ENCODE measurements at regions not wholly inside any gene's neighbourhood (a gene's known extent, or its start where the extent isn't known, plus 50 kb on each side); places are given as distances from the start of the nearest gene placed in this dataset.

DNA sequence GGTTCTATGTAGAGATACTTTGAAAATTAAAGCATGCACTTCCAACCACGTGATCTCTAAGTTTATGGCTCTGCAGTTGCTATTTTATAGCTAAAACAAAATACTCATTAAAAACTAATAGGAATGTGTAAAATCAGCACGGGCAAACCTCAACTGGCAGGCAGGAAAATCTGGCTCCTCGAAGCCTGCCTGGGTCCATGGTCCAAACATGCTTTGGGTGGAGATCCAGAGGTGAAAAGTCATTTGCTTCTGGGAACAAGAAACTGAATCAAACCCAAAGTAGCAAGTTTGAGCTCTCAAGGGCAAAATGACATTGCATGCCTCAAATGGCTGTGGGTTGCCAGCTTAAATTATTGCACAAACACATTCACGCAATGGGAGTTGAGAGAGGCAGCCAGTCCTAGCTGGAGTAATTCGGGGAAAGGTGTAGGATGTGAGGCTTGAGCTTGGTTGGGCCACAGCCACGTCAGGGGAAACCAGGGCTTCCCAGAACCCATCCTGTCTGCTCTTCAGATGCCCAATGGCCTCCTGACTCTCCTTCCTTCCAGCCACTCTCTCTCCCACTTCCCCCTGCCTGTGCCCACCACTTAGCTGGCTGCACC is 75.2 kb upstream of the LCLAT1 start:
- peak in 1 of 2 experiments; percentile 49 for DNase-seq

DNA sequence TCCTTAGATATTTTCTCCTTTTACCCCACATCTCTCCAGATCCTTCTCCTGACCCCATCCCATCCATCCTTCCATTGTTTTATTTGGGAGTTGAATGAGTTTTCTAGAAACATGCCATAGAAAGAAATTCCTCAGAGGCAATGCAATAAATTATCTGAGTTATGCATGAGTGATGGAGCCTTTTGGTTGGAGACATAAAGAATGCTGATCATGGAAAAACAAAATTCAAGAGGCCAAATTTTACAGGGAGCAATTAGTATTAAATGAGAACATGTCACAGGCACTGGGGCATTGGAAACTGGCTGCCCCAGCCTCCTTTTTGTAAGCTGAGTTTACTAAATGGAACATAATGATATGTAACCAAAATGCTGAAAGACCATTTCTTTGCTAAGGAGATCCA is 74.2 kb upstream of the LCLAT1 start:
- no peak for DNase-seq

DNA sequence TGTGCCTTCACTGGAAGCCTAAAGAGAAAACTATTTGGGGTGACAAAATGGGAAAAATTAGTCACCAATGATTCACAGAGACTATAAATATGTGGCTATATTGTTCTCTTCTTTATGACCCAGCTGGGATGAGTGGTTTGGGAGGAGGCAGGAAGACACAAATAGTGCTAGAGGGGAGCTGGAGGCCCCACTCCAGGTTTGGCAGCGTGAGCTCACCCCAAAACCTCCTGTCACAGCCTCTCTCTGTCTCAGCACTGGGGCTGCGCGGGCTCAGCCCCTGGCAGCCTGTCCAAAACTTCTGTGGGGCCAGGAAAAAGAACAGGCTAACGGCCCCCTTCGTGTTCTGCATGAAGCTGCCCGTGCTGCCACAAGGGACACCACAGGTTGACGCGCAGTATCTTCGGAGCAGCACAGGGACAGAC is 73.2 kb upstream of the LCLAT1 start:
- DNase-seq, result peak in 1 of 2 experiments; percentile 36

DNA sequence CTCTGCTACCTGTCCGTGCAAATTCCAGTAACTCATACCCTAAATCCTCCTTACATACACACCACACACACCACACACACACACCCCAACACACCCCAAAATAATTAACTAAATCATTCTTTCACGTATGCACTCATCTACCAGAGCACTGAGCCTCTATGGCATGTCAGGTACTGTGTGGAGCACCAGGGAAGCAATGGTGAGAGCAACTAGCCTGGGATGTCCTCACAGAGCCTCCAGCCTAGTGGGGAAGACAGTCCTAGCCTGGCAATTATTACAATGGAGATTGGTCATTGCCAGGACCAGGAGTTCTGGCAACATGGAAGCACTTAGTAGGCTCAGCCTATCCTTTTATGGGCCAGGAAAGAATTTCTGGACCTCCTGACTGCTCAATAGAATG is 72.7 kb upstream of the LCLAT1 start:
- no peak for DNase-seq

DNA sequence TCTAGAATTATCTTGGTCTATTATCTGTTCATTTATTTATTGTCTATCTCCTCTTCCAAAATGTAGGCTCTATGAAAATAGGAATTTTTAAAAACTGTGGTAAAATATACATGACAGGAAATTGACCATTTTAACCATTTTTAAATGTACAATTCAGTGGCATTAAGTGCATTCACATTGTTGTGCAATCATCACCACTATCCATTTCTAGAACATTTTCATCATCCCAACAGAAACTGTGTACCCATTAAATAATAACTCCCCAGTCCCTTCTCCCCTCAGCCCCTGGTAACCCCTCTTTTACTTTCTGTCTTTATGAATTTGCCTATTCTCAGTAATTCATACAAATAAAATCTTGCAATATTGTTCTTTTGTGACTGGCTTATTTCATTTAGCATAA is 71.1 kb upstream of the LCLAT1 start:
- DNase-seq, result no peak

DNA sequence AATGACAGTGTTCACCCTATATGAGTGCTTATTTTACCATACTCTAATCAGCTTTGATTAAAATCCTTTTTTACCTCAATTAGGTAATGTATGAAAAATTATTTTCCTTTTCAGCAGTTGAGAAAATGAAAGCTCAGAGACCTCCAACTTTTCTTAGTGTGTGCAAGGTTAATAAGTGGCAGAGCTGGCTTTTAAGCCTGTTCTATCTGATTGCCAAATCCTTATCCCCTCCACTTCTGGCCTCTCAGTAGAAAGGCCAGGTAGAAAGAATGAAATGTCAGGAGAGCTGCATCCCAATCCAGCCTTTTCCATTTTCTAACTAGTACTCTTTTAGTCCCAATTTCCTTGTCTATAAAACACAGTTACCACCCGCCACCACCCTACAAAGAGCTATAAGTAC is 67.6 kb upstream of the LCLAT1 start:
- DNase-seq, result no peak

DNA sequence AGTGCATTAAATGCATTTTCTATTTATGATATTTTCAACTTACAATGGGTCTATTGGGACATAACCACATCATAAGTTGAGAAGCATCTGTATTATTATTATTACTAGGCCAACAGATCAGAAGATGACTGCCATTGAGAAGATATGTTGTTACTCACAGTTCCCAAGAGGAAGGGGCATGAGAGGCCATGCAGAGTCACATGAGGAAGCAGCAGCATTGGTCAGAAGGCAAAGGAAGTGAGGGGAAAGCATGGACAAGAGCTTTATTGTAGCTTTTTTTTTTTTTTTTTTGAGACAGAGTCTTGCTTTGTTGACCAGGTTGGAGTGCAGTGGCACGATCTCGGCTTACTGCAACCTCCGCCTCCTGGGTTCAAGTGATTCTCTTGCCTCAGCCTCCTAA is 66.2 kb upstream of the LCLAT1 start:
- DNase-seq, result no peak

DNA sequence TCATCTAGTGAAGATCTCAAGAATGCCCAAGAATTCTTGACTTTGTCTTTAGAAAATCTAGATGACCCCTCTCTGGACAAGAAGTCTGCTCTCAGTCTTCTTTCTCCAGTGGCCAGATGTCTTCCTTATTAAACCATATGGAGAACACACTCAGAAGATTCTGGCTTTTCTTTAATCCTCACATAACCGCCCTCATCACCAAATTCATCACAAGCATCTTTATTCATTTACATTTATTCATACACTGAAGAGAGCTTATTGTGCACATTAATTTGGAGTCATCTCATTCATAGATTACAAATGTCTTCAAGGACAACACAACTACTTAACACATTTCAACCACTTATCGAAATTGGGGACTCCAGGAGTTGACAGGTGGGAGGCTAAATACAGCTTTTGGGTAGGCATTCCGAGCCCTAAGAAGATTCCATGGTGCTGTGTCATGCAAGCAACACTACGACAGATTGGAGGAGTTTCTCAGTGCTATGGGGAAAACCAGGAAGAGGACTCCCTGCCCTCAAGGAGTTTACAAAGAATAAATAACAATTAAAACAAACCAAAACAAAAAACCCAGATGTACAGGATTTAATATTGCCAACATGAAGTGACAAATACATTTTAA is 64.8 kb upstream of the LCLAT1 start:
- DNase-seq, result no peak

DNA sequence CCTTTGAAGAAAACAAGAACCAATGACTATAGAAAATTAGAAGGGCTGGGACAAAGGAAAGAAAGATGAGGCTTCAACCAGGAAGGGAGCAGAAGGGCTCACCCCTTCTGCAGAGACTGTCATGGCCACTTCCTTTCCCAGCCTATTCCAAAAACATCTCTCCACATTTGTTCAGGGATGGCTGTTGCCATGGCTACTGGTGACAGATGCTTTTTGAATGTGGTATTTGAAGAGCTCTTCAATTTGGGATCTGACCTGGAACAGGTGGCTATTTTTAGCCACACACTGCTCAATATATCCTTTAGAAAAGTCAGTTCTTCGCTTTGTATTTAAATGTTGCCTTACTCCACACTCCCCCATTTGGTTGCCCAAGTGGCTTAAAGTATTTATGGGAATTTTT is 64.1 kb upstream of the LCLAT1 start:
- no peak for DNase-seq

DNA sequence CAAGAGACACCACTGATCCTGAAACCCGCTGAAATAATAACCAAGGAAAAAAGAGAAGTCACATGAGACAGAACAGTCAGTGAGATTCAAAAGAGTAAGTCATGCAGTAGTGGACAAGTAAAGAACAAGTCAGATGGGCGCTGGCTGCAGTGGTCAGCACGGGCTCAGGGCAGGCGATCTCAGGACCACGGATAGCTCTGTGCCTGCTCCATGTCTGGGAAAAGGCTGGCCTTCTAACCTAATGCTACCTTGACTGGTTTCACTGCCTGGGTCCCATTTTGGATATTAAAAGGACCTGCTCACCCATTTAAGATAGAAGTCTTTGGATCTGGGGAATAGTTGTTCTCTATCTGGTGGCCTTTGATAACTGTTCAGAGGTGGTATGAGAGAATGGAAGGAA is 61.7 kb upstream of the LCLAT1 start:
- DNase-seq, result no peak

DNA sequence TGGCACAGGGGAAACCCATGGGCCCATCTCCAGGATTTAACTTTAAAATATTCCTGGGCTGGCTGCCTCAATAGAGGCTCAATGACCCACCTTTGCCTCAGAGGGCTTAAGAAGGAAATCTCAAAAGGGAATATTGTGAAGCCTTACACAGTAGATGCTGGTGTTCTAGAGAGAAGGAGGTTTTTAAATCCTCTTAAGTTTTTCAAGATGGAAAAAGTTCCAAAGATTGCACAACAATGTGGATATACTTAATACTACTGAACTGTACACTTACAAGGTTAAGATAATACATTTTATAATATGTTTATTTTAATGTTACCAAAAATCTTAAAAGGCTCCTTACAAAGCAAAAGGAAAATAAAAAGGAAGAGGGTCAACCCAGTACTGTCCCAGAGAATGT is 54.9 kb upstream of the LCLAT1 start:
- no peak for DNase-seq

DNA sequence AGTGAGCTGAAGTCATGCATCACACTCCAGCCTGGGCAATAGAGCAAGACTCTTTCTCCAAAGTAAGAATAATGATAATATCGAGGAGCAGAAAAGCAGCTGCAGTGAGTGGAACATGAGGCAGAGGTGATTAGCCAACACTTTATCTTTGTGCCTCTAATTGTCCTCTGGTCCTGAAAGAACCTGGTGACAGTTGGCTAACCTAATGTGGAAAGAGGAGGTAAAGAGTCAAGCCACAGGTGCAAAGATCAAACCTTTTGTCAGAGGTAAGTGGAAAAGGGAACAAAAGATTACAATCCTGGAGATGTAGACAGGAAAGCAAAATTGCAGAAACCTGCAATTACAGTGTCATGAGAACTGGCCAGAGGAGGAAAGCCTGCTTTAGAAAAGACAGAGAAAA is 53.5 kb upstream of the LCLAT1 start:
- no peak for DNase-seq

DNA sequence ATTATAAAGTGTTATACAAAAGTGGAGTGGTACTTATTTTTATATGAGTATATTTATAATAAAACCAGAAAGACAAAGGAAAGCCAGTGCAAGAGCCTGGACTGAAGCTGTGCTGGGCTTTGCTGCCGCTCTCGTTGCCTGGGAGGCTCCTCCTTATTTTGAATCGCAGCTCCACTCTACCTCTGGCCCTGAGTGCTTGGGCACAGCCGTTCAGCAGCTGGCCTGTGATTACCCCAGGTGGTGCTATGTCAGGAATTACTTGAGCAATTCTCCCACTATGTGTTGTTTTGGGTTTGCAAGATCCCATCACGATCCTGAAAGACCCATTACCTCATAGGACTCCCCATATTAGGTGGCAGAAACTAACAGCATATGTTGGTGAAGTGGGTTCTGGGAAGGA is 53.0 kb upstream of the LCLAT1 start:
- no peak for DNase-seq

DNA sequence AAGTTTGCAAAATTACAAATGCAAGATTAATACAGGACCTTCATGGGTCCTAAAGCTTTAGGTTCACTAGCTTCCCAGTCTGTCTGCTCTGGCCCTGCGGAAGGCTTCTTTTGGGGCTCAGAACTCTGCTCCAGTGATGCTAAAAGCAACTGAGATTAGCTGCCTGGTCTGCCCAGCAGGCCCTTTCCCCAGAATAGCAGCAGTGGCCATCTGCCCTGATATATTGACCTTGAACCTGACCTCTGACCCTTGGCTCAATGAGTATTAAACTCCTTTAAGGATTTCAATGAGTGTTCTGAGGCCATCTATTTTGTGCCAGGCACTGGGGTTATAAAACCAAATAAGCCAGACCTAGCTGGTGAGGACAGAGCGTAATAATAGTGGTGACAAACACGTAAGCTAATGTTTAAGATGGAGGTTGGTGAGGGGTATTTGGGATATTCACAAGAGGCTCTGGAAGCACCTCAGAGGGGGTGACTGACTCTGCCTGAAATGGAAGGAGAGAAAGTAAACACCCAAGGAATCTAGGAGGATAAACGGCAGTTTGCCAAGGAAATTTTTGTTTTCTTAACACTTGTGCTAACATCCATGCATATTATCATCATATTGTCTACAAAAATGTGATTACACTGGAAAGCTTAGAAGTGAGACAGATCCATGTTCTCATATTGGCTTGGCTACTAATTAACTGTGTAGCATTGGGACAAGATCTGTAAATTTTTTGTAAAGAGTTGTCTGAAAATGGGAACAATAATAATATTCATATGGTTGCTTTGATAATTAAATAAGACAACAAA is 50.4 kb upstream of the LCLAT1 start:
- DNase-seq, result no peak
